IMR-90 (cell line): ENCODE measurements at regions not wholly inside any gene's neighbourhood (a gene's known extent, or its start where the extent isn't known, plus 50 kb on each side); places are given as distances from the start of the nearest gene placed in this dataset.
A peak's percentile ranks its signal among the peaks of the same experiment; 100 is the strongest.

Experiments
- ATAC-seq: fragments of 200-7000 bp; cut with Tn5 transposase; 2 replicates; pipeline ENCODE4 v1.9.1; 2020; ENCODE audit warnings: low read depth, mild to moderate bottlenecking, moderate library complexity
- BruUV-seq: library from RNA; stranded (reverse); fragments of 400-500 nt; replicated peaks from 2 replicates; lab custom pipeline; 2021; lab: Mats Ljungman, UMichigan
- CTCF ChIA-PET: fragments of 300-600 bp; formaldehyde crosslinking; extraction: SDS; loops from one replicate; lab custom pipeline; 2021; ENCODE audit warnings: antibody characterized with exemption; lab: Yijun Ruan, JAX
- POLR2A ChIA-PET: fragments of 300-600 bp; sonication (Branson Sonifier 250); formaldehyde crosslinking; loops from one replicate; lab custom pipeline; 2022; ENCODE audit warnings: antibody characterized with exemption; ENCODE audit not compliant: unreplicated experiment; lab: Charles Lee
- DNase-seq: peaks from one replicate; pipeline ENCODE4 v3.0.0; 2013
- H2AFZ ChIP-seq: replicated peaks from 2 replicates; pipeline ENCODE3; 2013; ENCODE audit warnings: low read length, mild to moderate bottlenecking; ENCODE audit not compliant: poor library complexity
- H2AK5ac ChIP-seq: 2 replicates; pipeline ENCODE4 v1.6.1; 2013; ENCODE audit warnings: low read depth, low read length, inconsistent platforms
- H2AK9ac ChIP-seq: replicated peaks from 2 replicates; pipeline ENCODE3; 2013; ENCODE audit warnings: mild to moderate bottlenecking, low read depth, low read length, moderate library complexity; ENCODE audit not compliant: poor library complexity
- H2BK120ac ChIP-seq: 2 replicates; pipeline ENCODE4 v1.6.1; 2013; ENCODE audit warnings: low read depth, low read length, inconsistent platforms
- H2BK15ac ChIP-seq: 3 replicates; pipeline ENCODE4 v1.6.1; 2013; ENCODE audit warnings: low read depth, low read length, inconsistent platforms
- H2BK20ac ChIP-seq: 2 replicates; pipeline ENCODE4 v1.6.1; 2013; ENCODE audit warnings: low read depth, mild to moderate bottlenecking, inconsistent platforms, low read length, moderate library complexity
- H2BK5ac ChIP-seq: 2 replicates; pipeline ENCODE4 v1.6.1; 2013; ENCODE audit warnings: mild to moderate bottlenecking, low read depth, low read length, inconsistent platforms; ENCODE audit not compliant: poor library complexity, severe bottlenecking
- H3K14ac ChIP-seq: replicated peaks from 2 replicates; pipeline ENCODE4 v1.6.1; 2013; ENCODE audit warnings: low read depth, low read length, inconsistent platforms
- H3K18ac ChIP-seq: 2 replicates; pipeline ENCODE4 v1.6.1; 2013; ENCODE audit warnings: low read depth, low read length, control low read depth
- H3K23ac ChIP-seq: 2 replicates; pipeline ENCODE4 v1.6.1; 2013; ENCODE audit warnings: low read depth, low read length, inconsistent platforms
- H3K27ac ChIP-seq: 2 replicates; pipeline ENCODE4 v1.5.1; 2013; ENCODE audit warnings: mild to moderate bottlenecking, control low read depth, low read length; ENCODE audit not compliant: insufficient read depth
- H3K27me3 ChIP-seq: 2 replicates; pipeline ENCODE4 v1.6.1; 2013; ENCODE audit warnings: low read length; ENCODE audit not compliant: control insufficient read depth, insufficient read depth
- H3K36me3 ChIP-seq: 2 replicates; pipeline ENCODE4 v1.6.1; 2013; ENCODE audit warnings: low read length, mixed read lengths; ENCODE audit not compliant: control insufficient read depth, insufficient read depth
- H3K4ac ChIP-seq: 2 replicates; pipeline ENCODE4 v1.6.1; 2013; ENCODE audit warnings: low read depth, low read length, inconsistent platforms
- H3K4me1 ChIP-seq: 2 replicates; pipeline ENCODE4 v1.6.1; 2013; ENCODE audit warnings: low read length, mixed read lengths; ENCODE audit not compliant: control insufficient read depth, insufficient read depth
- H3K4me2 ChIP-seq: 2 replicates; pipeline ENCODE4 v1.6.1; 2013; ENCODE audit warnings: low read depth, mild to moderate bottlenecking, control low read depth, low read length, moderate library complexity
- H3K4me3 ChIP-seq: 2 replicates; pipeline ENCODE4 v1.5.1; 2013; ENCODE audit warnings: low read depth, mild to moderate bottlenecking, control low read depth, low read length, moderate library complexity; ENCODE audit not compliant: insufficient read depth
- H3K56ac ChIP-seq: 2 replicates; pipeline ENCODE4 v1.6.1; 2013; ENCODE audit warnings: low read length, inconsistent platforms; ENCODE audit not compliant: insufficient read depth; ENCODE audit errors: extremely low read depth
- H3K79me1 ChIP-seq, 2 experiments: 2 replicates each; pipeline ENCODE4 v1.6.1; 2013; ENCODE audit warnings: low read length in 2 of 2, inconsistent platforms in 1 of 2, low read depth in 1 of 2
- H3K9ac ChIP-seq: 2 replicates; pipeline ENCODE4 v1.6.1; 2013; ENCODE audit warnings: low read depth, low read length, control low read depth
- H3K9me1 ChIP-seq: 2 replicates; pipeline ENCODE4 v1.6.1; 2013; ENCODE audit warnings: low read length, inconsistent platforms; ENCODE audit not compliant: insufficient read depth
- H3K9me3 ChIP-seq: 2 replicates; pipeline ENCODE4 v1.6.1; 2013; ENCODE audit warnings: low read length; ENCODE audit not compliant: control insufficient read depth, insufficient read depth
- H4K20me1 ChIP-seq: 2 replicates; pipeline ENCODE4 v1.6.1; 2013; ENCODE audit warnings: low read length, inconsistent platforms; ENCODE audit not compliant: insufficient read depth
- H4K5ac ChIP-seq: 2 replicates; pipeline ENCODE4 v1.6.1; 2013; ENCODE audit warnings: mild to moderate bottlenecking, low read depth, low read length, control low read depth
- H4K8ac ChIP-seq, 2 experiments: 2 replicates each; pipeline ENCODE4 v1.6.1; 2013; ENCODE audit warnings: low read depth in 2 of 2, low read length in 2 of 2, control low read depth in 1 of 2, inconsistent platforms in 1 of 2
- H4K91ac ChIP-seq: 2 replicates; pipeline ENCODE4 v1.6.1; 2013; ENCODE audit warnings: low read depth, low read length, inconsistent platforms; ENCODE audit not compliant: insufficient read depth
- BHLHE40 ChIP-seq: fragments of 150-350 bp; IDR thresholded peaks from 2 replicates; pipeline ENCODE4 v1.6.1; 2016; ENCODE audit warnings: mild to moderate bottlenecking, low read depth, low read length
- CEBPB ChIP-seq: IDR thresholded peaks from 2 replicates; pipeline ENCODE4 v1.6.1; 2012; ENCODE audit warnings: low read depth, low read length, improper control_type of control experiment
- CHD1 ChIP-seq: IDR thresholded peaks from 2 replicates; pipeline ENCODE4 v1.6.1; 2012; ENCODE audit warnings: low read depth, low read length, improper control_type of control experiment
- CTCF ChIP-seq: conservative IDR thresholded peaks from 2 replicates; pipeline ENCODE4 v1.5.1; 2012; ENCODE audit warnings: mild to moderate bottlenecking, low read depth, low read length, improper control_type of control experiment
- ELK1 ChIP-seq: fragments of 150-350 bp; IDR thresholded peaks from 2 replicates; pipeline ENCODE4 v1.6.1; 2016; ENCODE audit warnings: low read depth, mild to moderate bottlenecking, low read length, moderate library complexity, borderline replicate concordance
- FOS ChIP-seq: fragments of 150-350 bp; IDR thresholded peaks from 2 replicates; pipeline ENCODE4 v1.6.1; 2016; ENCODE audit warnings: low read depth, low read length
- MAFK ChIP-seq: IDR thresholded peaks from 2 replicates; pipeline ENCODE4 v1.6.1; 2012; ENCODE audit warnings: low read depth, low read length, improper control_type of control experiment
- MAZ ChIP-seq: IDR thresholded peaks from 2 replicates; pipeline ENCODE4 v1.6.1; 2012; ENCODE audit warnings: low read depth, mild to moderate bottlenecking, low read length, improper control_type of control experiment, moderate library complexity, borderline replicate concordance
- MXI1 ChIP-seq: IDR thresholded peaks from 2 replicates; pipeline ENCODE4 v1.6.1; 2012; ENCODE audit warnings: low read depth, mild to moderate bottlenecking, low read length, moderate library complexity, borderline replicate concordance
- NFE2L2 ChIP-seq: fragments of 150-350 bp; IDR thresholded peaks from 2 replicates; pipeline ENCODE4 v1.6.1; 2016; ENCODE audit warnings: low read depth, mild to moderate bottlenecking, low read length
- POLR2A ChIP-seq: IDR thresholded peaks from 2 replicates; pipeline ENCODE4 v1.6.1; 2012; ENCODE audit warnings: mild to moderate bottlenecking, low read depth, low read length
- RAD21 ChIP-seq: IDR thresholded peaks from 2 replicates; pipeline ENCODE4 v1.6.1; 2012; ENCODE audit warnings: low read length, improper control_type of control experiment
- RFX5 ChIP-seq: IDR thresholded peaks from 2 replicates; pipeline ENCODE4 v1.8.0; 2012; ENCODE audit warnings: low read depth, mild to moderate bottlenecking, low read length, moderate library complexity
- SMC3 ChIP-seq: fragments of 150-350 bp; IDR thresholded peaks from 2 replicates; pipeline ENCODE4 v1.6.1; 2016; ENCODE audit warnings: low read depth, mild to moderate bottlenecking, antibody characterized with exemption, low read length, moderate library complexity
- USF2 ChIP-seq: fragments of 150-350 bp; IDR thresholded peaks from 2 replicates; pipeline ENCODE4 v1.6.1; 2017; ENCODE audit warnings: mild to moderate bottlenecking, antibody characterized with exemption, low read length, low read depth
- WGBS, 2 experiments: methylation state at CpG; one replicate each; pipeline versions ENCODE4 v1.1.5 to v1.1.7; 2013; ENCODE audit warnings: missing lambda C conversion rate in 2 of 2; ENCODE audit not compliant: insufficient read length in 1 of 2; ENCODE audit errors: extremely low coverage in 2 of 2; 5-methylcytosine and 5-hydroxymethylcytosine counted together
- dilution Hi-C: fragments of 300-500 bp; cut with HindIII; formaldehyde crosslinking; loops from one replicate; pipeline ENCODE4 v1.14.3; 2018; ENCODE audit warnings: low sequenced_read_pairs; ENCODE audit not compliant: unreplicated experiment
- in situ Hi-C: fragments of 300-500 bp; cut with MboI; formaldehyde crosslinking; loops from 3 replicates; pipeline ENCODE4 v1.14.3; 2019; ENCODE audit warnings: low sequenced_read_pairs, inconsistent platforms, mixed read lengths
- intact Hi-C: fragments of 100-400 bp; cut with micrococcal nuclease; formaldehyde crosslinking; loops from 2 replicates; pipeline ENCODE4 v1.10.0; 2022

- ATAC-seq, result peak; percentile 86
- H4K91ac ChIP-seq, result peak overlapping the region; percentile 94
- H3K56ac ChIP-seq, result peak overlapping the region; percentile 83
- BruUV-seq, result no TSS peak
- CTCF ChIA-PET, result no interaction called here
- H4K5ac ChIP-seq, result peak overlapping the region; percentile 81
- H3K27ac ChIP-seq, result peak overlapping the region; percentile 65
- peak; percentile 99 for DNase-seq
- H2BK120ac ChIP-seq, result peak overlapping the region; percentile 97
- dilution Hi-C loops, result no loop called here
- peak overlapping the region; percentile 94 for H2AK9ac ChIP-seq
- POLR2A ChIA-PET, result no interaction called here
- peaks cover 20% of the 10 kb centered on the region for H3K9me1 ChIP-seq
- H3K79me1 ChIP-seq, result no peaks in the 10 kb centered on the region
- no peaks in the 10 kb centered on the region for H4K20me1 ChIP-seq
- H2AK5ac ChIP-seq, result peak overlapping the region; percentile 79
- peak overlapping the region; percentile 16 for H3K9ac ChIP-seq
- no peak overlapping the region for H3K4me3 ChIP-seq
- peak overlapping the region; percentile 74; the same call in 2 of the 3 replicates for H2BK15ac ChIP-seq
- in situ Hi-C loops, result no loop called here
- no peaks in the 10 kb centered on the region for H3K36me3 ChIP-seq
- H3K4me2 ChIP-seq, result peak overlapping the region; percentile 59
- 0% methylated on average over 4 of the region's 14 CpGs; no CpG with 5 or more reads in 1 of the 2 experiments for WGBS, 2 experiments
- H2BK5ac ChIP-seq, result peak overlapping the region; percentile 89
- peak overlapping the region; percentile 93 for H3K14ac ChIP-seq
- H2AFZ ChIP-seq, result peak overlapping the region; percentile 89
- peak overlapping the region; percentile 92 for H3K23ac ChIP-seq
- H3K9me3 ChIP-seq, result no peaks in the 10 kb centered on the region
- peak overlapping the region; percentile 58 to 97 for H4K8ac ChIP-seq
- H3K27me3 ChIP-seq, result no peaks in the 10 kb centered on the region
- peak overlapping the region; percentile 76 for H3K18ac ChIP-seq
- H3K4ac ChIP-seq, result peak overlapping the region; percentile 96
- intact Hi-C loops, result loop anchor here (5.0 kb wide), 1 partner anchor 131 kb away; no protein-coding TSS in a partner anchor
- peaks cover 23% of the 10 kb centered on the region for H3K4me1 ChIP-seq
- H2BK20ac ChIP-seq, result peak overlapping the region; percentile 96
- TF ChIP-seq BHLHE40 (peak; percentile 28), MAFK (no peak), USF2 (no peak), NFE2L2 (peak; percentile 82), MAZ (peak; percentile 95), MXI1 (no peak), CHD1 (no peak), RAD21 (no peak; the same call in 1 of the 2 replicates), SMC3 (peak; percentile 32), FOS (peak; percentile 73), RFX5 (no peak), CEBPB (peak; percentile 53; the same call in 1 of the 2 replicates), CTCF (no peak), ELK1 (no peak), POLR2A (no peak)
Observed at GRCh38 chr13:44306371-44307192, 67.0 kb upstream of the SERP2 start.
